Globus pallidus (tissue), 1 donor: ENCODE measurements at regions not wholly inside any gene's neighbourhood (a gene's known extent, or its start where the extent isn't known, plus 50 kb on each side); places are given as distances from the start of the nearest gene placed in this dataset.

ENCODE experiments used
- DNase-seq: peaks from one replicate; pipeline ENCODE4 v3.0.0-alpha.2; 2015; ENCODE audit warnings: low spot score

DNA sequence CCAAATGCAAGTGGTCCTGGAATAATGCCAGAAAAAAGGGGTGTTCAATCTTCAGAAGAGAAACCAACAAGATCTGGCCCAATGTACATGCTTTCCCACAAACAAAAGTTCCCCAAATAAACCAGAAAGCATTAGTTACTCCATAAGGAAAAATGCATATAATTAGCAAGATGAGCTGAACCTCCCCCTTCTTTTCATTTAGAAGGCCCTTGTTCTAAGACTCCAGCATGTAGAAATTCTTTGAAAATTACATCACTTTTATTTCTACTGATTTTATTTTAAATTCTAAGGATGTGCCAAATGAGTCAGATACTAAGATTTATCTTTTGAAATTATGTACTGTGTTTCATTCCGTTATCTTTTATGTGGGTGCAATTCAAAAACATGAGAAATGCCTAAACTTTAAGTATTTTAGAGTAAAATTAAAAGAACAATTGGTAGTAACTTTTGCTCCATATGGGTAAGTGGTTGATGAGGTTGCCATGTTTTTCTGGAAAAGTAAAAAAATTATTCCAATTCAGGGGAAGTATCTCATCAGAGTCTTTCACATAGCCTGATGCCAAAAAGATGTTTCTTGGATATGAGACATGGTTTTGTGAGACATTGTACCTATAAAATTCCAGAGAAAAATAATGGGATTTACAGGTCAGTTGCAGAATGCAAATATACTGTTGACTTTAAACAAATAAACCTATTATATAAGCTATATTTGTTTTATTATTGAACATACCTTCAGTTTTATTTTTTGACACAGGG, 106.5 kb upstream of the CCDC112 start:
- no peak for DNase-seq

DNA sequence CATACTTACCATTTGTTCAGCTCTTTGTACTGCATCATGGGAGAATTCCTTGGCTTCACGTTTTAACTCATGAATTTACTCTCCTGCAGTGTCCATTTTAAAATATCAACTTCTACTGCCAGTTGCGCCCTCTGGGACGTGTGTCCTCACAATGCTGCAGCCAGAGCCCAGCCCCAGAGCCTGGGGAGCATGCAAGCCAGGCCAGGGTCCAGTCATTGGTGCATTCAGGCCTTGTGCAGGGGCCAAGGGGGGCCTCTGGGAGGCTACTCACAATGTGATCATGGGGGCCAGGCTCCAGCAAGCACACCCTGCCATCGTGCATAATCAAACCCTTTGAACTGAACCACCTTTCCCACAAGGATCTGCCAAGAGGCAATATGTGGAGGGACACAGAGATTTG, 105.6 kb upstream of the CCDC112 start:
- no peak for DNase-seq

DNA sequence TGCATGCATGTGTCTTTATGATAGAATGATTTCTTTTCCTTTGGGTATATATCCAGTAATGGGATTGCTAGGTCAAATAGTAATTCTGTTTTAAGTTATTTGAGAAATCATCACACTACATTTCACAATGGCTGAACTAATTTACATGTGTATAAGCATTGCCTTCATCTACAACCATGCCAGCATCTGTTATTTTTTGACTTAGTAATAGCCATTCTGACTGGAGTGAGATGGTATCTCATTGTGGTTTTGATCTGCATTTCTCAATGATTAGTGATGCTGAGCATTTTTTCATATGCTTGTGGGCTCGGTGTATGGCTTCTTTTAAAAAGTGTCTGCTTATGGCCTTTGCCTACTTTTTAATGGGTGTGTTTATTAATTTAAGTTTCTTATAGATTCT, 102.3 kb upstream of the CCDC112 start:
- no peak for DNase-seq

DNA sequence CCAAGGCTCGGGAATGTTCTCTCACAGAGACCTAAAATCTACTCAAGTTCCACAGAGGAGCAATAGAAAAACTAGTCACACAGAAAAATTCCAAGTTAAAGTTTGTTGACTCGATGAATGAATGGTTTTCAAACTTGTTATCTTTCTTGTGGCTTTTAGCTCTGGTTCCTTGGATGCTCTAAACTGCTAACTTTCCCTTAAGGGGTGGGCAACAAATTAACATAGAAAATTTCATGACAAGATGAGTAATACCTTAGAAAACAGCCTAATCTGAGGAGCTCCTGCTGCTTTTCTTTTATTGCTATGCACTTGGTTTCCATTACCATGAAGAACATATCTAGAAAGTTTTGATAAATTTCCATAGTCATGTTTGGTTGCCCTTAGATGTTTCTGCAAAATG, 100.2 kb upstream of the CCDC112 start:
- DNase-seq: no peak

DNA sequence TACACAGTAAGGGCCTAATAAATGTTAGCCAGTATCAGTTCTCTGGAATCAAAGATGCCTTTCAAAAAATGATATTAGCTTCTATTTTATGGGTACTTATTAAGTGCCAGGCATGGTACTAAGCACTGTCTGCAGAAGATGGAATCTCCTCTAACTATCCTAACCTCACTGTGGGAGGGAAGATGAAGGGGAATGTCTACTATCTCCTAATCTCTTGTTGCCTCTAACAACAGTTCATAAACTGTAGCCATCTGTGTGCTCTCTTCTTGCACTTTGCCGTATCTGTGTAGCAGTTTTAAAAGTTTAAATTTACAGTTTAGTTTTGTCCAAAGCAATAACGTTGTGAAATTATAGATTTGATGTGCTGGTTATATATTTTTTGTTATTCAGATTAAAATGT, 99.6 kb upstream of the CCDC112 start:
- no peak for DNase-seq

DNA sequence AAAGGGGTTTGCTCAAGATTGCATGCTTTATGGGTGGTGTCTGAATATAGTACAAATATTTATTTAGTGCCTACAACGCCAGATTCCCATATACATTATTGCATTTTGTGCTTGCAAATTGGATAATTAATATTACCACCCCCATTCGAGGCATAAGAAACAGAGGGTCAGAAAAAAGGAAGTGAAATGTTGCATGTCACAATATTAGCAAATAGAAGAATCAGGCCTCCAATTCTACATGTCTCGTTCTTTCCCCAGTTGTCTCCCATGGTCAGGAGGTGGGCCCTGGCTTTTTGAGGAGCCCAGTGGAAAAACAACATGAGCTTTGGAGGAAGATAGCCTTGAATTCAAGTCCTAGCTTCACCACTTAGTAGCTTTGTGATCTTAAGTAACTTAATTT, 98.1 kb upstream of the CCDC112 start:
- DNase-seq: no peak

DNA sequence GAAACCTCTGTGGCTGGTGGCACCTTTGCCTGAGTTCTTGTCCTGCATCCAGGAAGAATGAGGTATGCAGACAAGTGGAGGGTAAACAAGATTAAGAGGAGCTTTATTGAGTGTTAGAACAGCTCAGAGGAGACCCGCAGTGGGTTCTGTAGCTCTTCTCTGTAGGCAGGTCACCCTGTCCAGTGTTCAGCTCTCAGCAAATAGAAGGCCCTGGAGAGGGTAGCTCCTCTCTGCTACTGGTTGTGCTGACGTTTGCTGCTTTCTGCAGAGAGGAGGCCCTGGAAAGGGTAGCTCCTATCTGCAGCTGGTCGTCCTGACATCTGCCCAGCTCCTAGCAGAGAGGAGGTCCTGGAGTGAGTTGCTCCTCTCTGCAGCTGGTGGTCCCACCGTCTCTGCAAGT, 96.8 kb upstream of the CCDC112 start:
- DNase-seq: no peak

DNA sequence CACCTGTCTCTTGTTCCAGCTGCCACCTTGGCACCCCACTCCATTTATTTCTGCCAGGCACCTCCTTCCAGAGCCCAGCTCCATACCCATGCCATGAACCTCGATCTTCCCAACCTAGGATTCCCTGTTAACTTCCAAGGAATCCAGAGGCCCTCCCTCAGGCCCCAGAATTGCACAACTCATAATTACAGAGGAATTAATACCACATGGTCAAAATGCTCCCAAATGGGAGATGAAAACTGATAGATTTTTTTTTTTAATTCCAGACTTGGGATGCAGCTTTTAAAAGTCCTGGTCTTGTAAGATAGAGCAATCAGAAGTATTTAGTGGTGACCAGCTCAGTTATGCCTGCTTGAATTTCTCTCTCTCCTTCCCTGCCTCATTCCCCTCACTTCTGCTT, 96.2 kb upstream of the CCDC112 start:
- no peak for DNase-seq

DNA sequence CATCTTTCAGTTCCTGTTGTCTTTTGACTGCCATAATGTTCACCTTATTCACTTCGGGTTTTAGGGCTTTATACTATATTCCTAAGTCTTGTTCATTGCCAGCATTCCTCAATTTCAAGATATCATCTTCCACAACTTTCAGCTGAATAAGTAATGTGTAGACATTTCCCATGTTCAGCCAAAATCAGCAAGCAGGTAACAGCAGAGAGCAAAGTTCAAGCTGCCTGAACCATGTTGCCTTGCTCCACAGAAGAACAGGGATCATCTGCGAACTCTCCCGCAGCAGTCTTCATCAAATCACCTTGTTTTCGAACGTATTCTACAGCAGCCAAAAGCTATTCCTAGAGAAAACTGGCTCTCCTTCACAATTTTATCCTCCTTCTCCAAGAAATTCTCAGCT, 95.3 kb upstream of the CCDC112 start:
- no peak for DNase-seq

DNA sequence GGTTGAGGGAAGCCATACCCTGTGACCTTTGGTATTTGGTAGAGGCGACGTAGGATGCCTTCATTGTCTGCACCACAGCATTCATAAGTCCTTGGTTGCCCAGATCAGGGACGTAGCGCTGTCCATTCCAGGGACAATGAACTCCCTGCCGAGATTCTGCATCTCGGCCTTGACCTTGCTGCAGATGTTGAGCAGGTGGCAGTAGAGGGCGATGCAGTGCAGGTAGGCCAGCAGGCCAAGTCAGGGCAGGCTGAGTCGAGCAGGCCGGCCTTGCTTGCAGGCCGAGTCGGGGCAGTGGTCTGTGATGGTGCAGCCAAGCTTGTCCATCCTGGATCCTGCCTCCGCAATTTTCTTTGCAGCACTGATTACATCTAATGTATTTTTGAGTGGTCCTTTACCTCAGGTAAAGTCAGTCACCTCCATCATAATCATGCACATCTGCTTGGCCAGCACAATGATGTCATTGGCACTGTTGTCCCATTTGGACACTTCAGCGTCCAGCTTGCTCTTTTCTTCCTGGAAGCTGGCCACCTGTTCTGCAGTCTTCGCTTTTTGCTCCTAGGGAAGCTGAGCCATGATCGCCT, 93.4 kb upstream of the CCDC112 start:
- DNase-seq: no peak

DNA sequence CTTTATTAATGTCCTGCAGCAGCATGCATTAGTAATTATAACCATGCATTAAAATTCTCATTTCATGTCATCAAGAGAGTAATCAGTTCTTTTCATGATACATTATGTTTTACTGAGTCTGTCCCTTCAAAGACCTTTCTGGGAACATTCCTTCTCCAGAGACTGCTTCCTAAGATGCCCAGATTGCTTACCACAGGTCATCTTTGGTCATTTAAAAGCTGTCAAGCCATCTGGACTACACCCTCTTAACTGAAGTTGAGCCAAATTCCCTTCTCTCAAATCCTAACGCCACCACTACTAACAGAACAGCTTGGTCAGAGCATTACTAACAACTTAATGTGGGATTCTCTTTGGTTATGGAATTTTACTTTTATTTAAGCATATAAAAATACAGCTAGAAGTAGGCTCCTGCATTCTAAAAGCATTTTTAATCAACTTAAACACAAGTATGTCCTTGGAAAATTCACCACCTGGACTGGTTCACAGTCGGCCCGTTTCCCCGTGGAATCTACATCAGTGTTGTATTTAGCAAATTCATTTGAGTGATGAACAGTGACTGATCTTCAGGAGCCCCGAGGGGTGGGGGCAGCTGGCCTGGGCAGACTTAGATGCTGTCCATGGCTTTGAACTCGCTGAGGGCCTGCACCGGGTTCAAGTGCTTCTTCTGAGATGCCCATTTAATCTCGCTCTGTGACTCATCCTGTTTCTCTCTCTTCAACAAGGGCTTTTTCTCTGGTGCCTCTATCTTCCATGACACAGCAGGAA, 92.8 kb upstream of the CCDC112 start:
- DNase-seq: no peak

DNA sequence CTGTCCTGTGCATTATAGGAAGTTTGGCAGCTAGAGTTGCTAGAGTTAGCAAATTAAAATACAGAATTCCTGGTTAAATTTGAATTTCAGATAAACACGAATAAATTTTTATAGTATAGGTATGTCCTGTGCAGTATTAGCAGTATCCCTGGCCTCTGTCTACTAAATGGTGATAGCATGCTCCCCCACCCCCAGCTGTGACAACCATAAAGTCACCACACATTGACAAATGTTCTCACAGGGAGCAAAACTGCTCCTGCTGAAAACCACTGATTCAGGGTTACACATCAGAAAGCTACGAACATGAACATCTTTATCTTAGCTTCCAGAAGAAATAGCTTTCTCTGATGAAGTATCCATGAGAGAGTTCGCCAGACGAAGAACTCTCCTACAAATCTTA, 91.8 kb upstream of the CCDC112 start:
- DNase-seq: no peak

DNA sequence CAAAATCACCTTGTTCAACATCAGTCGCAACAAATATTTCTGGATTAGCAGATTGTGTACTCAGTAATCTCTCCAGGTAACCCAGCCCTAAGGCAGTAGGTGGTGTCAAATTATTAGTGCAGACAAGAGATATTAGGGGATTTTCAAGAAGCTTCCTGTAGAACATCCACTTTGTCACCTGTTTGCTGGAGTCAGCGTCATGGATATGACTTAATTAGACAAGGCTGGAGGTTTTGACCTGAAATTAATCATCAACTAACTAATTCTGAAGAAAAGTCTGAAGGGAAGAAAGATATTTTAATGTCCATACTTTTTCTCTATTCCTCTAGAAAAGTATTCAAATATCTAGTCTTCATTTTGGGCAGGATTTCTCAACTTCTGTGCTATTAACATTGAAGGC, 91.4 kb upstream of the CCDC112 start:
- no peak for DNase-seq

DNA sequence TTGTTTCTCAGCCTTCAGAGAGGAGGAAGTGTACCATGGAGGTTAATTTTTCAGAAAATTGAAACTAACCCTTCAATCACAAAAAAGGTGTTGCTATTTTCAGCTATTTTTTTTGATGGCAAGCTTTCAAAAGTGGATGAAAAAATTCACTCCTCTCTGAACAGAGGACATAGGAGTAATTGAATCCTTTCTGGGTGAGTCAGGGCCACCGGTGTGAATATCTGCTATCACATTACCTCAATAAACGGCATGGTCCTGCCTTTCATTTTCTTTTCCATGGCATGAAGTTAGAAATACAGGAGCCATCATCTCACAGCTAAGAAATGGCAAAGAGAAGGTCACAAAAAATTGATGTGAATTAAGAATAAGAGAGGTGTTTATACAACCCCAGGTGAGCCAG, 90.2 kb upstream of the CCDC112 start:
- no peak for DNase-seq

DNA sequence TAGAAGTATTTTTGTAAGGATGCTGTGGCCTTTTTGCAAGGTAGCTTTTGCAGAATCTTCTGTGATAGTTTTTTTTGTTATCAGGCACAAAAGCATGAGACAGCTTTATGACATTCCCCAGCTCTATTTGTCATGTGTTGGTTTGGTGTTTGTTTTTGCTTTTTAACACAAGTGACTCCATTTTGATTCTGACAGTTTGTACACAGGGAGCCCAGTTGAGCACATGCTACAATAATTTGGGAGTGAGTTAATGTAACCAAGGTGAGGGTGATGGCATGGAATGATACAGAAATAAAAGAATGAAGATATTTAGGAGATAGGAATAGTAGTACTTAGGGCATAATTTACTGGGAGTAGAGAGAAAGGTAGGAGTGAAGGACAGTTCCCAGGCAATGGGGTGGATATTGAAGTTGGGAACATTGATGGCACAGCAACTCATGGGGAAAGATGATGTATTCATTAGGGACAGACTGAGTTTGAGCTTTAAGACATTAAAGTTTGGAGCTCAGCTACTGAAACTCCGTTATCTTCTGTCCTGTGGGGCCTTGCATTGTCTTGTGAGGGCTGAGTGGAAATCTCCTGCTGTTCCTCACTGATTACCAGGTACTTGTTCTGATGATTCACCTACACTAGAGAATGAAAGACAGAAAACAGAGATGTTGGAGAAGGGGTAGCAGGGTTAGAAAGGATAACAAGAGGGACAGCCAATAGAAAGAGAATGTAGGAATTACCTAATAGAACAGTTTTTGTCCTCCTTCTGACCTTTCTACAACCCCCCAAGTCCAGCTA, 88.3 kb upstream of the CCDC112 start:
- no peak for DNase-seq

DNA sequence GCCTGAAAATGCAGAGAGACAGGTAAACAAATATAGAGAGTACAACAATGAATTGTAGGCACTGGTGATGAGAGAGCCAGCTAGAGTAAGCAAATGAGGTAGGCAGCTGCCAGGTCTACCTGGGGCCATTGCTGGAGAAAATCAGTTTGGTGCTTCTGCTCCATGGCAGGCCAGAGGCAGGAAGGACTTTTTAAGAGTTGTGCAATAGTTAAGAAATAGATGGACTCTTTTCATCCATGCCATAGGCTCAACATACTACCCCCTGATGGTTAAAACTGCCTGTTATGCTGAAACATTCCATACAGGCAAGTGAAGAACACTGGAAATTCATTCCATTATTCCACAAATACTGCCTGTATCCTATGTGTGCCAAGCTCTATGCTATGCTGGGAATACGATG, 86.5 kb upstream of the CCDC112 start:
- no peak for DNase-seq

DNA sequence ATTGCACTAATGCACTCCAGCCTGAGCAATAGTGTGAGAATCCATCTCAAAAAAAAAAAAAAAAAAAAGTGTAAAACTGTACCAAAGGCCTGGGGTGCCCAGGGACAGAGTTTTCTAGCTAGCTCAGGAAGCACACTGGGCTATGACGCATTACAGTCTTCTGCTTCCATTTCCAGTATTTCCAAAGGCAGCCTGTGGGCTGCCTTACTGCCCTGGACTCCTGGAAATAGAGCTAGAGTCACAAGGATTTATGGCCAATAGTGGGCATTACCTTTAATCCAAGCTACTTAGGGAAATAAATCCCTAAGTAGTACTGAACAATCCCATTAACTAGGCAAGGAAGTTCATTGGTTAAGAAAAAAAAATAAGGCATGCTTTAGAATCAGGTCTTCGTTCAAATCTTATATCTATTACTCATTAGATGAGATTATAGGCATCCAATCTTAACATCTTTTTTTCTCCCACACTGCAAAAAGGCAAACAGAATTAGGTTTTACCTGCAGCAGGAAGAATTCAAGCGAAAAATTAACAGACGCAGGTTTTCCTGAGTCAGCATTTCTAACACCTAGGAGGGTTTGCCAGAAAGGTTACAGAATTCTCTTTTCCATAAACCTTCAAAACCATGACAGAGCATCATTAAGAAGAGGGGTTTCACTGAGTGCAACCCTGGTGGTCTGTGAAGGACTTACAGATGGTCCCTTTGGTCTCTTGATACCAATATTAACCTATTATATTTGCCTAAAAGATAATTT, 85.6 kb upstream of the CCDC112 start:
- no peak for DNase-seq

DNA sequence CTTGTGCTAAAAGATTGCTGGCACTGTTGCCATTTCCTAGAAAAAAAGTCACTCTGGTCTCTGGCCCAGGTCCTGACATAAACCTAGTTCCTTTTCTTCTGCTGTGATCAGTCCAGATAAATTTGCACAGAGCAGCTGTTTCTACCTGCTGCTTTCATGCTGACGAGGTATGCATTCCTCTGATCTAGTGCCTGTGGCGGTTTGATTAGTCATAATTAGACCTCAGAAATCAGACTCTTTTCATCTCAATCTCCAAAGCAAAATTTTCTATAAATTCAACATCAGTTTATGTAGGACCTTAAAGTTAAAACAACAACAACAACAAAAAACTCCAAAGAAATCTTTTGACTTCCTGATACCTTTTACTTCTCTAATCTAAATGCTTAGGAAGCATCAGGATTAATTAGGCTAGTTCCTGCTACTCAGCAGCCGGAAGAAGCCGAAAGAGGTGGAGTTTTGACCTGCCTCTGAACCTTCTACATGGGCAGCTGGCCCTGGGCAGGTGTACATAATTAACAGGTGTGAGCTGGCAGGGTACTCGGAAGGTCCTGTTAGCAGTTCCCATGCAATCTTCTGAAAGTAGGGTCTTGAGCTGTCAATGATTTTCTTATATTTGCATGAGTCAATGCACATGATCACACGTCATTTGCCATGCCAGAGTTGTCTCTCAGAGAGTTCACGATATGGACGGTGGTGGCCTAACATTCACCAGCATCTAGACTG, 83.3 kb upstream of the CCDC112 start:
- DNase-seq: no peak

DNA sequence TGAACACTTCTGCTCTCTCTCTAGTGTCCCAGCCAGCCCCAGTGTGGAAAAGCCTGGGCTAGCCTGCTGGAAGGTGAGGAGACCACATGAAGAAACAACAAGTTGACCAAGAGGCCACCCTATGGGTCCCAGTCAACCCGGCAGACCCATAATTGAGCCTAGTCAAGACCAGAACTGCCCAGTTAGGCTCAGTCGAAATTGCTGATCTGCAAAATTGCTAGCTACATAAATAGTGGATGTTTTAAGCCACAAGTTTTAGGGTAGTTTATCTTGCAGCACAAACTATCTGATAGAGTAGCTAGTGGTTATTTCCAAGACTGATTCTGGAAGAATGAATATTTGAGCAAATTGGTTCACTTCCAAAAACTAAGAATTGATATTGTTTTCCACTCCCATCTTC, 82.3 kb upstream of the CCDC112 start:
- no peak for DNase-seq

DNA sequence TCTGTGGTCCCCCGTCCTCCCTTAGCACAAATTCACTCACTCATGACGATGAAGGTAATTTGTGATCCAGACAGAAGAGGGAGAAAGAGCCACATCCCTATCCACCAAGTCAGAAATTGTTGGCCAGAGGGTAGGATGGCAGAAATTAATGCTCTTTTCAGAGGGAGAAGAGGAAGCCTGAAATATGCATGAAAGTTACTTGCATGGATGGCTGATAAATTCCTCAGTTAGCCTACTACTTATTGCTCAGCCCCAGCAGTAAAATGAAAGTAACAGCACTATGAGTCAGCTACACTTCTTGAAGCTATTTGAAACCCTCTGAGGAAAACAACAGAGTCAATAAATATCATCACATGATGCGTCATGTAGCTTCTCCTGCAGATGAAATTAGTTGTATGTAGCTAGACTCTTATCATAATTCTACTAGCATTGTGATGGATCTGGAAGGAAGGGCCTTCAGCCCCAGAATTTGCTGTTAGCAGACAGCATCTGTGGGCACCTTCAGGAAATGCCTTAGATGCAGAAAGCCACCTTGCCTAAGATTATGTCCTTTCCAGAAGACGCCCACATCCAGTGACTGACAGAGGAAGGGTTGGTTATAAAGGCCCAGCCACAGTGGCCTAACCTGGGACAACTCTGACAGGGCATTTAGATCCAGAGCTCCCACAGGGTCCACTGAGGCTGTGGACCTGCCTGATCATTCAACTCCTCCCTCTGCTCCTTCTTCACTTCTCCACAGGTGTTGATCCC, 81.2 kb upstream of the CCDC112 start:
- DNase-seq: peak; percentile 24
